GM04503 (cell line): ENCODE measurements at regions not wholly inside any gene's neighbourhood (a gene's known extent, or its start where the extent isn't known, plus 50 kb on each side); places are given as distances from the start of the nearest gene placed in this dataset.

ENCODE experiments used
- DNase-seq: peaks from one replicate; pipeline ENCODE4 v3.0.0-alpha.2; 2012; ENCODE audit warnings: low read depth

DNA sequence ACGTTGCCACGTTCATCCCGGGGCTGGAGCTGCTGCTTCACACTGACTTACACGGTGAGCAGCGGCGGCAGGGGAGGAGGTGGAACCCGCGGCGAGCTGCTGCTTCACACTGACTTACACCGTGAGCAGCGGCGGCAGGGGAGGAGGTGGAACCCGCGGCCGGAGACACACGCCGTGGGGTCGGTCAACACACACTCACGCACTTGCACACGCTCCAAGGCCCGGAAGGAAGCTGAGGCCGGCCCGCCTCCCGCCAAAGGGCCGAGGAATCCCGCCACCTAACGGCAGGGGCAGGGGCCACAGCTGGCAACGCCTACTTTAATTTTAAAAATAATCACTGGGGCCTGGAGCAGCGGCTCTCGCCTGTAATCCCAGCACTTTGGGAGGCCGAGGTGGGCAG lies 94.4 kb upstream of the FOXC1 start:
- no peak for DNase-seq

- DNase-seq, result no peak
Observed at GRCh38 chr6:1515781-1516180, 93.9 kb upstream of the FOXC1 start.

- DNase-seq, result no peak
Observed at GRCh38 chr6:1516742-1517520, 92.8 kb upstream of the FOXC1 start.

GRCh38 chr6:1518855-1519254 lies 90.9 kb upstream of the FOXC1 start:
- no peak for DNase-seq

- DNase-seq, result no peak
Observed at GRCh38 chr6:1519597-1519996, 90.1 kb upstream of the FOXC1 start.

GRCh38 chr6:1522779-1523178 lies 86.9 kb upstream of the FOXC1 start:
- DNase-seq, result no peak

- no peak for DNase-seq
Observed at GRCh38 chr6:1524040-1524480, 85.7 kb upstream of the FOXC1 start.

DNA sequence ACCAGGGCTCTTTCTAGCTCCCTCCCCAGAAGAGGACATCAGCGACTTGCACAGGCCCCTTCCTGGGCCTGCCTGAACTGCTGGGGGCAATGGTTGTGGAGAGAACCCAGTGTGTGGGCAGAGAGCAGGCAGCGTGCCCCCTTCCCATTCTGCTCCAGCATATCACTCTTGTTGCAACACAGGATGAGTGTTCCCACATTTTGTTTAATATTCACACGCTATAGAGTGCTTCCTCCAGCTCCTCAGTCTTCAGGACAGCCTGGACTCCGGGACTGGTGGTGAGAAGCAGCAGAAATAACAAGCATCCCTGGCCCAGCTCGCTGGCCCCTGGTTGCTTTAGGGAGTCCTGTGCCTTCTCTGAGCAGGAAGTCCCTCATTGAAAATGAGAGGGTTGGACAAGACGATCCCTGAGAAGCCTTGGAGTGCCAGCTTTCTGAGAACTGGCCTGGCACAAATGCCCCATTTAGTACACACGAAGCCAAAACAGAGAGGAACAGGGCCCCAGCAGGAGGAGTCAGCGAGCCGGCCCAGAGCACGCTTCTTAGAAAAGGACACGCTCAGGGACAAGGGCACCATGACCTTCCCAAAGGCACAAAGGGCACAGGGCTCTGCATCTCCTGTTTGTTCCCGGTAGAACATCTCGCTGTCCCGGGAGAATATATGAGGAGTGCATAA lies 84.2 kb upstream of the FOXC1 start:
- DNase-seq, result no peak

GRCh38 chr6:1526398-1527072 lies 83.2 kb upstream of the FOXC1 start:
- no peak for DNase-seq

DNA sequence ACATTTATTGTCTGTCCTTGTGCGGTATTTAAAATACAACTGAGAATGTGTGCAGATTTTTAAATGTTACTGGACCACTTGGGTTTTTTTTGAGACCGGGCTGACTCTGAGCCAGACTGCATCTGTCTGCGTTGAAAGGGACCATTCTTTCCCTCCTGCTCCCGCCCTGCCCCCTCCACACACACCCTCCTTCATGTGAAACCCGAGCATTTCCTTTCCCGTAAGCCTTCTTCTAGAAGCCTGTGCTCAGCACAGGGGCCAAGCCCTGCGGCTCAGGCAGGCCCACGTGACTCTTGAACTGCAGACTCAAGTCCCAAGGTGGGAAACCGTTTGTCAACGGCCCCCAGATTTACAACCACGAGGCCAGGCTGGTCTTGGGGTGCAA lies 82.7 kb upstream of the FOXC1 start:
- DNase-seq, result no peak

GRCh38 chr6:1535295-1535694 lies 74.4 kb upstream of the FOXC1 start:
- DNase-seq, result no peak

- DNase-seq, result no peak
Observed at GRCh38 chr6:1536526-1537429, 72.9 kb upstream of the FOXC1 start.

- no peak for DNase-seq
Observed at GRCh38 chr6:1538369-1538768, 71.3 kb upstream of the FOXC1 start.

DNA sequence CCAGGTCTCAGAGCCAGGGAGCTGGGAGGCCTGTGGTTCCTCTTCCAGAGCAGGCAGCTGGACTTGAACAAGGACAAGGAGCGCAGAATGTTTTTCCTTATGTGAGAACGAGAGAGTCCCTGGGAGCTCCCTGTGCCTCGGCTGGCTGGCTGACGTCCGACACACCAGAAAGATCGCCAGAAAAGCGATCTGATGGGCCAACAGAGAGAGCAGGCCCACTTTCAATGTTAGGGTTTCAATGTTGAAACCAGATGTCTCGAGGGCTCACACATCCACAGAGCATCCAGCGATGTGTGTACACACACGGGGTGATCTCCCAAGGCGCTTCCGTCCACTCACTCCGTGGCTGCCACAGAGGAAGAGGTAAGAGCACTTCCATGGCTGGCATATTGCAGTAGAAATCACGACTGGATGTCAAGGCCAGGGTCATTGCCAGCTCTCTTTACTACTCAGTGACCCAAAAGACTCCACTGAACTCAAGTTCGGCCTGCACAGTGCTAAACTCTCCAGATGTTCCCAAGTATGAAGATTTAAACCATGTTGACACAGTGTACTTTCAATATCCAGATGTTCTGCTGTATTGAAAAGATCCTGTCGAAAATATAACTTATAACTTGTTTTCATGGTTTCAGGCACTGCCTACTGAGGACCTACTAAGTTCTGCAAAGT lies 70.8 kb upstream of the FOXC1 start:
- no peak for DNase-seq

DNA sequence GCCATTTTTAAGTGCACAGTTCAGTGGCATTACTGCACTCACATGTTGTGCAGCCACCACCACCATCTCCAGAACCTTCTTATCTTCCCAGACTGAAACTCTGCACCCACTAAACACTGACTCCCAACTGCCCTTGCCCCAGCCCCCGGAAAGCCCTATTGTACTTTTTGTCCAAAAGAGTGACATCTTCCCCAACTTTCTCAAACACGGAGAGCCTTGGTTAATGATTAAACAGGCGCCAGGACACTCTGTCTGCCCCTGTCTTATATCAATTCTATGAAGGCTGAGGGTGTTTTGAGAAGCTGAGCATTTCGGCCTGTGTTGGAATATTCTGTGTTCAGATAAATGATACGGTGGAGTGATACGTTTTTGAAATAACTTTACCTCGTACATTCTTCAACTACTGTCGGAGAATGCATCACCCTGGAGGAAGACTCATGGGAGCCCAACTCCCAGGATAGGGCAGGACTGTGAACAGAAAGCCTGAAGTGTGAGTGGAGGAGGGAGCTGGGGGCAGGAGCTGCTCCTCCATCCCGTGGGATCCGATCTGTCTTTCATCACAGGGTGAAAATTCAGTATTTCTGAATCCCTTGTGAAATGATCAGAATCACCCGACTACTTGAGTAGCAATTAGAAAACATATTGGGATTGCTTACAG lies 68.7 kb upstream of the FOXC1 start:
- no peak for DNase-seq

- DNase-seq, result no peak
Observed at GRCh38 chr6:1542335-1542734, 67.4 kb upstream of the FOXC1 start.

GRCh38 chr6:1542764-1543163 lies 67.0 kb upstream of the FOXC1 start:
- DNase-seq, result no peak

- DNase-seq, result no peak
Observed at GRCh38 chr6:1544000-1544399, 65.7 kb upstream of the FOXC1 start.

GRCh38 chr6:1544603-1545002 lies 65.1 kb upstream of the FOXC1 start:
- DNase-seq, result no peak

GRCh38 chr6:1545654-1546053 lies 64.1 kb upstream of the FOXC1 start:
- no peak for DNase-seq

DNA sequence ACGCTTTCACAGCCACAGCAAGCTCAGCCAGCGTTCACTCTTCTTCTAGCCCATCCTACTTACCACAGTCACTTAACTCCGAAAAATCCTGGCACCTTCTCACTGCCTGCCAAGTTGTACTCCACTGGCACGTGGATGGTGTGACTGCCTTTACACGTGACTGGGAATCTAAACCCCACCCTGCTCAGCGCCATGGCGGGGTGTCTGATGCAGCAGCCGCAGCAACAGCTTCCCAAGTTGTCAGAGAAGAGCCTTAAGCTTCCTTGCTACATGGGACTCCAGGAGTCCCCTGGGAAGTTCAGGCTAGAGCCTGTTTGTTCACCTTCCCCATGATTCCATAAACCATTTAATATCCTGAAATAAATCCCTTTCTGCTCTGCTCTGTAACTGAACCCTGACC lies 61.9 kb upstream of the FOXC1 start:
- DNase-seq, result no peak
